CD4-positive, alpha-beta T cell (primary cell): ENCODE measurements at regions not wholly inside any gene's neighbourhood (a gene's known extent, or its start where the extent isn't known, plus 50 kb on each side); places are given as distances from the start of the nearest gene placed in this dataset.
"Not testable (repeated sequence)": the region's sequence is repeated elsewhere in the genome, so short reads cannot be mapped to it uniquely, and the experiment has no call there.

Experiments used
- ATAC-seq: fragments of 200-7000 bp; cut with Tn5 transposase; one replicate; pipeline ENCODE4 v1.10.0; 2022; ENCODE audit warnings: mild to moderate bottlenecking; ENCODE audit not compliant: poor library complexity
- CTCF ChIA-PET: fragments of 350-600 bp; sonication (Branson Sonifier 250); formaldehyde crosslinking; loops from one replicate; lab custom pipeline; 2021; ENCODE audit warnings: antibody characterized with exemption, inconsistent platforms; lab: Charles Lee
- POLR2A ChIA-PET: fragments of 350-600 bp; sonication (Branson Sonifier 250); formaldehyde crosslinking; loops from one replicate; lab custom pipeline; 2021; ENCODE audit warnings: antibody characterized with exemption, inconsistent platforms; lab: Charles Lee
- DNase-seq, 14 experiments: peaks; one replicate each; pipeline ENCODE4 v3.0.0-alpha.2; 2013 to 2020; ENCODE audit warnings: mixed read lengths in 2 of 14
- H3K27ac ChIP-seq, 2 donors: one replicate each; pipeline versions ENCODE4 v1.5.1 to v1.7.0; 2013; ENCODE audit warnings: low read length in 2 of 2, low read depth in 1 of 2, mild to moderate bottlenecking in 1 of 2
- H3K27me3 ChIP-seq, 2 experiments: 1 replicate in 1 of 2; 2 replicates in 1 of 2; pipeline versions ENCODE4 v1.6.1 to v1.7.0; 2013; ENCODE audit warnings: low read length in 2 of 2, control low read depth in 1 of 2, mild to moderate bottlenecking in 1 of 2, moderate library complexity in 1 of 2; ENCODE audit not compliant: insufficient read depth in 2 of 2, control insufficient read depth in 1 of 2
- H3K36me3 ChIP-seq: one replicate; pipeline ENCODE4 v1.6.1; 2013; ENCODE audit warnings: low read length, control low read depth; ENCODE audit not compliant: insufficient read depth
- H3K4me1 ChIP-seq: one replicate; pipeline ENCODE4 v1.6.1; 2013; ENCODE audit warnings: low read length, control low read depth; ENCODE audit not compliant: insufficient read depth
- H3K4me3 ChIP-seq: one replicate; pipeline ENCODE4 v1.5.1; 2013; ENCODE audit warnings: mild to moderate bottlenecking, low read length, moderate library complexity
- H3K9me3 ChIP-seq, 2 experiments: 1 replicate in 1 of 2; 2 replicates in 1 of 2; pipeline versions ENCODE4 v1.6.1 to v1.7.0; 2013; ENCODE audit warnings: low read length in 2 of 2, mild to moderate bottlenecking in 2 of 2, control low read depth in 1 of 2, moderate library complexity in 1 of 2; ENCODE audit not compliant: control insufficient read depth in 1 of 2, insufficient read depth in 1 of 2
- H3K27ac Mint-ChIP-seq: one replicate; pipeline ENCODE4 v1.8.0; 2020; ENCODE audit warnings: mixed read lengths
- H3K27me3 Mint-ChIP-seq: one replicate; pipeline ENCODE4 v1.8.0; 2021; ENCODE audit warnings: mixed read lengths
- H3K36me3 Mint-ChIP-seq: one replicate; pipeline ENCODE4 v1.8.0; 2021; ENCODE audit warnings: low read depth, mixed read lengths
- H3K4me1 Mint-ChIP-seq: one replicate; pipeline ENCODE4 v1.8.0; 2021; ENCODE audit warnings: low read depth, mixed read lengths
- H3K4me3 Mint-ChIP-seq: one replicate; pipeline ENCODE4 v1.8.0; 2020; ENCODE audit warnings: mild to moderate bottlenecking, mixed read lengths
- H3K9me3 Mint-ChIP-seq: one replicate; pipeline ENCODE4 v1.8.0; 2020; ENCODE audit warnings: mixed read lengths
- intact Hi-C, 2 experiments: fragments of 100-400 bp; cut with DNase I in 1 of 2; cut with micrococcal nuclease in 1 of 2; formaldehyde crosslinking; loops; one replicate each; pipeline versions ENCODE4 v1.15.1 to v1.9.0; 2023 to 2025; cut with DNase I, micrococcal nuclease
- TF ChIP-seq, protein P1 (sequence below): fragments of 200-600 bp; IDR thresholded peaks from one replicate; pipeline ENCODE4 v1.8.0; 2022; ENCODE audit warnings: antibody characterized with exemption, mild to moderate bottlenecking

DNA sequence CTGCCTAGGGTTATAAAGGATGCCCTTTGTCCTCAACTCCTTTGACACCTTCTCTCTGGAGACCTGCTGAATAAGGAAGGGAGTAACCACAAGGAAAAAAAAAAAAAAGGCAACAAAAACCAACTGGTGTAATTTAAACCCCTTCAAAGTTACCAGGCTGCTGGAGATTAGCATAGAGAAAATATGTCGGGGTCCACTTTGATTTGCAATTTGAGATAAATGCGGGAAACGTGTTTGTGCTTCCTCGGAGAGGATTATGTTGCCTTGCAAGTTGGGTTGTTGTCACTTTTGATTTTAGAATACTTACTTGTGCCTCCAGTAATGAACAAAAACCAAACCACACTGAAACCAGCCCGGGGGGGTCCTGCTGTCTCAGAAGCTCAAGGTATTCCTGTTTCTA is 200.2 kb upstream of the MYL2 start:
- Histone ChIP-seq H3K36me3 (no peaks in the 10 kb centered on the region), H3K27me3 (peaks cover 0 to 6% of the 10 kb centered on the region in 2 experiments), H3K4me3 (no peak overlapping the region), H3K4me1 (no peaks in the 10 kb centered on the region), H3K27ac (no peak overlapping the region), H3K9me3 (no peaks in the 10 kb centered on the region)
- Mint-ChIP-seq H3K9me3 (no peaks in the 10 kb centered on the region), H3K4me1 (no peaks in the 10 kb centered on the region), H3K27ac (no peak overlapping the region), H3K36me3 (no peaks in the 10 kb centered on the region), H3K4me3 (no peak overlapping the region), H3K27me3 (peaks cover 13% of the 10 kb centered on the region)
- POLR2A ChIA-PET = no interaction called here
- TF ChIP-seq, protein P1, sequence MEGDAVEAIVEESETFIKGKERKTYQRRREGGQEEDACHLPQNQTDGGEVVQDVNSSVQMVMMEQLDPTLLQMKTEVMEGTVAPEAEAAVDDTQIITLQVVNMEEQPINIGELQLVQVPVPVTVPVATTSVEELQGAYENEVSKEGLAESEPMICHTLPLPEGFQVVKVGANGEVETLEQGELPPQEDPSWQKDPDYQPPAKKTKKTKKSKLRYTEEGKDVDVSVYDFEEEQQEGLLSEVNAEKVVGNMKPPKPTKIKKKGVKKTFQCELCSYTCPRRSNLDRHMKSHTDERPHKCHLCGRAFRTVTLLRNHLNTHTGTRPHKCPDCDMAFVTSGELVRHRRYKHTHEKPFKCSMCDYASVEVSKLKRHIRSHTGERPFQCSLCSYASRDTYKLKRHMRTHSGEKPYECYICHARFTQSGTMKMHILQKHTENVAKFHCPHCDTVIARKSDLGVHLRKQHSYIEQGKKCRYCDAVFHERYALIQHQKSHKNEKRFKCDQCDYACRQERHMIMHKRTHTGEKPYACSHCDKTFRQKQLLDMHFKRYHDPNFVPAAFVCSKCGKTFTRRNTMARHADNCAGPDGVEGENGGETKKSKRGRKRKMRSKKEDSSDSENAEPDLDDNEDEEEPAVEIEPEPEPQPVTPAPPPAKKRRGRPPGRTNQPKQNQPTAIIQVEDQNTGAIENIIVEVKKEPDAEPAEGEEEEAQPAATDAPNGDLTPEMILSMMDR = no peak
- no peak for DNase-seq
- ATAC-seq = no peak
- CTCF ChIA-PET = no interaction called here
- intact Hi-C loops = no loop called here

DNA sequence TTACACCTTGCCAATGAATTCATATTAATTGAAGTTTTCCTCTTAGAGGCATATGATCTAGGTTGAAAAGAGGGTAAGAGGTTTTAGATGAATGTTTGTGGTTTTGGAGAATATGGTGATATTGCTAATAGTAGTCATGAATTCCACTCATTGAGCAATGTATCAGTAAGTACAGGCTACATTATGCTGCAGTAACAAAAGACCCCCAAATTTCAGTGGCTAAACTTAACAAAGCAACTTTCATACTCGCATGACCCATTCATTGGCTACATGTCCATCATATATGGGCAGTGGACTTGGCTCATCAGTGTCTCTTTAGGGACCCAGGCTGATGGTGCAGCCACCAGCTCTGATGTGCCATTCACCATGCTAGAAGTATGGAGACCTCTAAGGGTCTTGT is 196.6 kb upstream of the MYL2 start:
- CTCF ChIA-PET = no interaction called here
- intact Hi-C loops = no loop called here
- TF ChIP-seq, protein P1 = no peak

DNA sequence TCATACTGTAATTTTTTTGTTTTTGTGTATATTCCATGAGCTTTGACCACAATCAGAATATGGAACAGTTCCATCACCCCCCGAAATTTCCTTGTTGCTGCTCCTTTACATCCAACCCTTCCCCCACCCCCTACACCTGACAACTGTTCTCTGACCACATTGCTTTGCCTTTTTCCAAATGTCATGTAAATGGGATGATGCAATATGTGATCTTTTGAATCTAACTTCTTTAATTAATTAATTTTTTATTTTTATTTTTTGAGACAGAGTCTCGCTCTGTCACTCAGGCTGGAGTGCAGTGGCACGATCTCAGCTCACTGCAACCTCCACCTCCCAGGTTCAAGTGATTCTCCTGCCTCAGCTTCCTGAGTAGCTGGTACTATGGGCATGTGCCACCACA is 192.9 kb upstream of the MYL2 start:
- H3K27ac Mint-ChIP-seq, H3K36me3 Mint-ChIP-seq, H3K9me3 Mint-ChIP-seq, DNase-seq, H3K4me1 ChIP-seq, H3K36me3 ChIP-seq, H3K9me3 ChIP-seq, H3K27me3 Mint-ChIP-seq, intact Hi-C loops, H3K27me3 ChIP-seq, H3K4me3 Mint-ChIP-seq, H3K4me1 Mint-ChIP-seq, ATAC-seq, CTCF ChIA-PET, H3K27ac ChIP-seq, POLR2A ChIA-PET, H3K4me3 ChIP-seq: not testable (repeated sequence)

More for the DNA sequence above, 196.6 kb upstream of the MYL2 start:
- peaks cover 0 to 4% of the 10 kb centered on the region in 2 experiments for H3K27me3 ChIP-seq
- H3K4me3 ChIP-seq = no peak overlapping the region
- H3K9me3 Mint-ChIP-seq = no peaks in the 10 kb centered on the region
- no peak for ATAC-seq
- peaks cover 13% of the 10 kb centered on the region for H3K27me3 Mint-ChIP-seq
- no peaks in the 10 kb centered on the region for H3K4me1 ChIP-seq
- H3K4me3 Mint-ChIP-seq = no peak overlapping the region
- H3K27ac Mint-ChIP-seq = no peak overlapping the region
- H3K9me3 ChIP-seq = no peaks in the 10 kb centered on the region
- no peak overlapping the region for H3K27ac ChIP-seq
- POLR2A ChIA-PET = no interaction called here
- no peaks in the 10 kb centered on the region for H3K36me3 Mint-ChIP-seq
- no peak for DNase-seq
- H3K36me3 ChIP-seq = no peaks in the 10 kb centered on the region
- H3K4me1 Mint-ChIP-seq = peaks cover 6% of the 10 kb centered on the region

DNA sequence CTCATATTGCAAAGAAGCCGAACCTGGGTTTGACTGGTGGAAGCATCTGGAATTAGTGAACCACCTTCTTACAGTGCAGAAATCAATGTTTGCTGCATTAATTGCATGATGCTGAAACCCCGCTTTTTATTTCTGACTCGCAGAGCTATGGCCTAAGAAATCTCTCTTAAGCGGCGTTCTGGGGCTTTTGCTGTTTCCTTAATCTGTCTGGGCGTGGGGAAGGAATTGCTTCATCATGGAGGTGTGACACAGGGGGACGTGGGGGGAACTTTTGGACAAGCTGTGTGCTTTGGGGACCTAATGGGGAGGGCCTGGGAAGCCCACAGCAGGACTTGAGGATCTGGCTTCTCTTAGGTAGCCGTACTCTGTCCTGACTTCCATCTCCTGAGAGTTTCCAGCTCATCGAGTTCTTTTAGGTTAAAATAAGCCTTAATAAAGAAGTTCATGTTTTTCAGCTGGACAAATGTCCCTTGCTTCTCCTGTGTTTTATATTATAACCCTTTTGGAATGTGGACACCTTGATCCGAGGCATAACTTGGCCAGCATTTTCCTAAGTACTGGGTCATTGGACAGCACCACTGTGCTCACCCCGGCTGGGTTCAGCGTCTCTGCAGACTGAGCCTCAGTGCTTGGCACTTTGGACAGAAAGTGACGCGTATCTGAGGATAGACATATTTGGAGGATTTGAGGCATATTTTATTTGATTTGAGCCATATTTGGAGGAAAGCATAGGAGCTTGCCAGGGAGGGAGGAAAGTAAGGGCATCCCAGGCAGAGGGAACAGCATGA is 192.1 kb upstream of the MYL2 start:
- Mint-ChIP-seq H3K27me3 (no peaks in the 10 kb centered on the region), H3K4me1 (peaks cover 9% of the 10 kb centered on the region), H3K4me3 (no peak overlapping the region), H3K36me3 (no peaks in the 10 kb centered on the region), H3K27ac (no peak overlapping the region), H3K9me3 (no peaks in the 10 kb centered on the region)
- H3K9me3 ChIP-seq = no peaks in the 10 kb centered on the region
- ATAC-seq = no peak
- no peaks in the 10 kb centered on the region for H3K36me3 ChIP-seq
- no peaks in the 10 kb centered on the region for H3K4me1 ChIP-seq
- H3K27ac ChIP-seq = no peak overlapping the region
- H3K27me3 ChIP-seq = no peaks in the 10 kb centered on the region
- H3K4me3 ChIP-seq = no peak overlapping the region
- intact Hi-C loops = no loop called here
- TF ChIP-seq, protein P1 = no peak
- POLR2A ChIA-PET = interaction anchor here (0.6 kb wide), 1 partner anchor 55 kb away, joined by 3 read pairs; no protein-coding TSS in a partner anchor
- CTCF ChIA-PET = no interaction called here
- DNase-seq = no peak
